ENCODE measurements at regions not wholly inside any gene's neighbourhood (a gene's known extent, or its start where the extent isn't known, plus 50 kb on each side); places are given as distances from the start of the nearest gene placed in this dataset.
A peak's percentile ranks its signal among the peaks of the same experiment; 100 is the strongest.

GRCh38 chr11:127609025-127609773 is 608.6 kb upstream of the KIRREL3 start:
- Histone ChIP-seq H3K27me3 (ENCODE audit: control insufficient read depth, insufficient read depth, low read length) (no peaks in the 10 kb centered on the region), H3K36me3 (ENCODE audit: control insufficient read depth, insufficient read depth, low read length) (no peaks in the 10 kb centered on the region), H3K27ac (ENCODE audit: low read depth, low read length) (no peak overlapping the region), H3K9me3 (ENCODE audit: control insufficient read depth, insufficient read depth, low read length) (no peaks in the 10 kb centered on the region), H3K4me3 (ENCODE audit: low read depth, low read length) (no peak overlapping the region), H3K4me1 (ENCODE audit: control insufficient read depth, insufficient read depth, low read length) (no peaks in the 10 kb centered on the region)
- WGBS (ENCODE audit: insufficient coverage), result 89% methylated on average over 3 of the region's 4 CpGs
- DNase-seq (ENCODE audit: low read depth in 4 of 6, low spot score in 6 of 6), result no peak

- no peak for DNase-seq (ENCODE audit: low read depth in 4 of 6, low spot score in 6 of 6)
- Histone ChIP-seq H3K27ac (ENCODE audit: low read depth, low read length) (no peak overlapping the region), H3K4me1 (ENCODE audit: control insufficient read depth, insufficient read depth, low read length) (no peaks in the 10 kb centered on the region), H3K9me3 (ENCODE audit: control insufficient read depth, insufficient read depth, low read length) (no peaks in the 10 kb centered on the region), H3K36me3 (ENCODE audit: control insufficient read depth, insufficient read depth, low read length) (no peaks in the 10 kb centered on the region), H3K27me3 (ENCODE audit: control insufficient read depth, insufficient read depth, low read length) (no peaks in the 10 kb centered on the region), H3K4me3 (ENCODE audit: low read depth, low read length) (no peak overlapping the region)
- 97% methylated on average over 4 of the region's 9 CpGs for WGBS (ENCODE audit: insufficient coverage)
Observed at GRCh38 chr11:127607487-127608085, 607.0 kb upstream of the KIRREL3 start.

GRCh38 chr11:127601578-127601977 is 601.0 kb upstream of the KIRREL3 start:
- 78% methylated on average over 3 of the region's 3 CpGs for WGBS (ENCODE audit: insufficient coverage)
- Histone ChIP-seq H3K4me1 (ENCODE audit: control insufficient read depth, insufficient read depth, low read length) (no peaks in the 10 kb centered on the region), H3K4me3 (ENCODE audit: low read depth, low read length) (no peak overlapping the region), H3K27ac (ENCODE audit: low read depth, low read length) (no peak overlapping the region), H3K36me3 (ENCODE audit: control insufficient read depth, insufficient read depth, low read length) (no peaks in the 10 kb centered on the region), H3K9me3 (ENCODE audit: control insufficient read depth, insufficient read depth, low read length) (no peaks in the 10 kb centered on the region), H3K27me3 (ENCODE audit: control insufficient read depth, insufficient read depth, low read length) (no peaks in the 10 kb centered on the region)
- DNase-seq (ENCODE audit: low read depth in 4 of 6, low spot score in 6 of 6), result no peak

GRCh38 chr11:127600674-127601073 is 600.1 kb upstream of the KIRREL3 start:
- H3K27ac ChIP-seq (ENCODE audit: low read depth, low read length), result no peak overlapping the region
- no peaks in the 10 kb centered on the region for H3K36me3 ChIP-seq (ENCODE audit: control insufficient read depth, insufficient read depth, low read length)
- H3K4me1 ChIP-seq (ENCODE audit: control insufficient read depth, insufficient read depth, low read length), result no peaks in the 10 kb centered on the region
- no peak for DNase-seq (ENCODE audit: low read depth in 4 of 6, low spot score in 6 of 6)
- H3K9me3 ChIP-seq (ENCODE audit: control insufficient read depth, insufficient read depth, low read length), result no peaks in the 10 kb centered on the region
- no peaks in the 10 kb centered on the region for H3K27me3 ChIP-seq (ENCODE audit: control insufficient read depth, insufficient read depth, low read length)
- 100% methylated on average over 2 of the region's 2 CpGs for WGBS (ENCODE audit: insufficient coverage)
- H3K4me3 ChIP-seq (ENCODE audit: low read depth, low read length), result no peak overlapping the region

GRCh38 chr11:127598476-127598875 is 597.9 kb upstream of the KIRREL3 start:
- WGBS (ENCODE audit: insufficient coverage), result 90% methylated on average over 2 of the region's 3 CpGs
- Histone ChIP-seq H3K27ac (ENCODE audit: low read depth, low read length) (no peak overlapping the region), H3K27me3 (ENCODE audit: control insufficient read depth, insufficient read depth, low read length) (no peaks in the 10 kb centered on the region)

GRCh38 chr11:127596433-127596832 is 595.9 kb upstream of the KIRREL3 start:
- DNase-seq (ENCODE audit: low read depth in 4 of 6, low spot score in 6 of 6), result no peak
- Histone ChIP-seq H3K36me3 (ENCODE audit: control insufficient read depth, insufficient read depth, low read length) (no peaks in the 10 kb centered on the region), H3K4me3 (ENCODE audit: low read depth, low read length) (no peak overlapping the region), H3K27me3 (ENCODE audit: control insufficient read depth, insufficient read depth, low read length) (no peaks in the 10 kb centered on the region), H3K4me1 (ENCODE audit: control insufficient read depth, insufficient read depth, low read length) (no peaks in the 10 kb centered on the region), H3K27ac (ENCODE audit: low read depth, low read length) (no peak overlapping the region), H3K9me3 (ENCODE audit: control insufficient read depth, insufficient read depth, low read length) (no peaks in the 10 kb centered on the region)
- 76% methylated on average over 2 of the region's 3 CpGs for WGBS (ENCODE audit: insufficient coverage)

More at GRCh38 chr11:127598476-127598875, 597.9 kb upstream of the KIRREL3 start:
- H3K9me3 ChIP-seq (ENCODE audit: control insufficient read depth, insufficient read depth, low read length), result no peaks in the 10 kb centered on the region
- no peaks in the 10 kb centered on the region for H3K4me1 ChIP-seq (ENCODE audit: control insufficient read depth, insufficient read depth, low read length)
- H3K4me3 ChIP-seq (ENCODE audit: low read depth, low read length), result no peak overlapping the region
- no peak for DNase-seq (ENCODE audit: low read depth in 4 of 6, low spot score in 6 of 6)
- no peaks in the 10 kb centered on the region for H3K36me3 ChIP-seq (ENCODE audit: control insufficient read depth, insufficient read depth, low read length)

GRCh38 chr11:127592371-127592770 is 591.8 kb upstream of the KIRREL3 start:
- Histone ChIP-seq H3K4me3 (ENCODE audit: low read depth, low read length) (no peak overlapping the region), H3K9me3 (ENCODE audit: control insufficient read depth, insufficient read depth, low read length) (no peaks in the 10 kb centered on the region), H3K27me3 (ENCODE audit: control insufficient read depth, insufficient read depth, low read length) (no peaks in the 10 kb centered on the region), H3K27ac (ENCODE audit: low read depth, low read length) (no peak overlapping the region), H3K36me3 (ENCODE audit: control insufficient read depth, insufficient read depth, low read length) (no peaks in the 10 kb centered on the region), H3K4me1 (ENCODE audit: control insufficient read depth, insufficient read depth, low read length) (no peaks in the 10 kb centered on the region)
- DNase-seq (ENCODE audit: low read depth in 4 of 6, low spot score in 6 of 6), result peak in 2 of 6 donors; percentile 53 to 76
- no CpG with 5 or more reads among the region's 1 CpG for WGBS (ENCODE audit: insufficient coverage)

GRCh38 chr11:127590314-127590713 is 589.7 kb upstream of the KIRREL3 start:
- DNase-seq (ENCODE audit: low read depth in 4 of 6, low spot score in 6 of 6), result no peak
- H3K4me3 ChIP-seq (ENCODE audit: low read depth, low read length), result no peak overlapping the region
- no peaks in the 10 kb centered on the region for H3K27me3 ChIP-seq (ENCODE audit: control insufficient read depth, insufficient read depth, low read length)
- WGBS (ENCODE audit: insufficient coverage), result no CpG with 5 or more reads among the region's 1 CpG
- H3K9me3 ChIP-seq (ENCODE audit: control insufficient read depth, insufficient read depth, low read length), result no peaks in the 10 kb centered on the region
- H3K27ac ChIP-seq (ENCODE audit: low read depth, low read length), result no peak overlapping the region
- H3K36me3 ChIP-seq (ENCODE audit: control insufficient read depth, insufficient read depth, low read length), result no peaks in the 10 kb centered on the region
- H3K4me1 ChIP-seq (ENCODE audit: control insufficient read depth, insufficient read depth, low read length), result no peaks in the 10 kb centered on the region

- no peaks in the 10 kb centered on the region for H3K36me3 ChIP-seq (ENCODE audit: control insufficient read depth, insufficient read depth, low read length)
- DNase-seq (ENCODE audit: low read depth in 4 of 6, low spot score in 6 of 6), result no peak
- H3K27me3 ChIP-seq (ENCODE audit: control insufficient read depth, insufficient read depth, low read length), result no peaks in the 10 kb centered on the region
- no peak overlapping the region for H3K27ac ChIP-seq (ENCODE audit: low read depth, low read length)
- no peaks in the 10 kb centered on the region for H3K4me1 ChIP-seq (ENCODE audit: control insufficient read depth, insufficient read depth, low read length)
- H3K9me3 ChIP-seq (ENCODE audit: control insufficient read depth, insufficient read depth, low read length), result no peaks in the 10 kb centered on the region
- H3K4me3 ChIP-seq (ENCODE audit: low read depth, low read length), result no peak overlapping the region
- 96% methylated on average over 3 of the region's 5 CpGs for WGBS (ENCODE audit: insufficient coverage)
Observed at GRCh38 chr11:127588431-127588830, 587.9 kb upstream of the KIRREL3 start.

GRCh38 chr11:127587511-127587910 is 586.9 kb upstream of the KIRREL3 start:
- H3K9me3 ChIP-seq (ENCODE audit: control insufficient read depth, insufficient read depth, low read length), result no peaks in the 10 kb centered on the region
- no peaks in the 10 kb centered on the region for H3K27me3 ChIP-seq (ENCODE audit: control insufficient read depth, insufficient read depth, low read length)
- DNase-seq (ENCODE audit: low read depth in 4 of 6, low spot score in 6 of 6), result no peak
- H3K36me3 ChIP-seq (ENCODE audit: control insufficient read depth, insufficient read depth, low read length), result no peaks in the 10 kb centered on the region
- 94% methylated on average over 2 of the region's 2 CpGs for WGBS (ENCODE audit: insufficient coverage)
- no peaks in the 10 kb centered on the region for H3K4me1 ChIP-seq (ENCODE audit: control insufficient read depth, insufficient read depth, low read length)
- no peak overlapping the region for H3K4me3 ChIP-seq (ENCODE audit: low read depth, low read length)
- no peak overlapping the region for H3K27ac ChIP-seq (ENCODE audit: low read depth, low read length)
